K562 (cell line): ENCODE measurements at regions not wholly inside any gene's neighbourhood (a gene's known extent, or its start where the extent isn't known, plus 50 kb on each side); places are given as distances from the start of the nearest gene placed in this dataset.
"Not testable (repeated sequence)": the region's sequence is repeated elsewhere in the genome, so short reads cannot be mapped to it uniquely, and the experiment has no call there.

Source experiments
- ATAC-seq: fragments of 200-7000 bp; cut with Tn5 transposase; 3 replicates; pipeline ENCODE4 v1.9.1; 2020; ENCODE audit warnings: moderate library complexity
- BruUV-seq: library from RNA; stranded (reverse); fragments of 400-500 nt; replicated peaks from 2 replicates; lab custom pipeline; 2021; lab: Mats Ljungman, UMichigan
- CTCF ChIA-PET: fragments of 300-600 bp; formaldehyde crosslinking; extraction: SDS; loops from one replicate; lab custom pipeline; 2021; ENCODE audit warnings: low intra/inter-chr PET ratio; lab: Yijun Ruan, JAX
- POLR2A ChIA-PET: fragments of 300-600, 350-650 bp; sonication (Branson Sonifier 250); formaldehyde crosslinking; extraction: SDS; loops from one replicate; lab custom pipeline; 2021; ENCODE audit warnings: antibody characterized with exemption, inconsistent platforms; lab: Yijun Ruan, JAX
- DNase-seq, 4 experiments: peaks; one replicate each; pipeline versions ENCODE4 v3.0.0 to v3.0.0-alpha.2; 2011 to 2018; ENCODE audit warnings: low spot score in 3 of 4, mixed read lengths in 3 of 4; ENCODE audit errors: extremely low read depth in 1 of 4
- FAIRE-seq: peaks from 2 replicates; lab custom pipeline; 2011; peaks lifted over from hg19 to GRCh38; lab: Jason Lieb, UNC
- H2AFZ ChIP-seq: 2 replicates; pipeline ENCODE4 v1.6.0; 2011; ENCODE audit warnings: low read depth, low read length, control low read depth, inconsistent platforms
- H3K27ac ChIP-seq: fragments of 200-600 bp; 3 replicates; pipeline ENCODE4 v1.8.0; 2011; ENCODE audit warnings: low read depth, mild to moderate bottlenecking, control low read depth, inconsistent platforms, low read length, moderate library complexity, mixed read lengths; ENCODE audit errors: extremely low read depth
- H3K27me3 ChIP-seq, 2 experiments: fragments of 300-600 bp in 1 of 2; 2 replicates in 1 of 2; 3 replicates in 1 of 2; pipeline versions ENCODE4 v1.6.0 to v1.8.0; 2011; ENCODE audit warnings: inconsistent platforms in 2 of 2, low read length in 2 of 2, mild to moderate bottlenecking in 1 of 2, mixed read lengths in 1 of 2, moderate library complexity in 1 of 2; ENCODE audit not compliant: control insufficient read depth in 2 of 2, insufficient read depth in 2 of 2
- H3K36me3 ChIP-seq: fragments of 300-600 bp; 3 replicates; pipeline ENCODE4 v1.8.0; 2011; ENCODE audit warnings: mild to moderate bottlenecking, low read length, inconsistent platforms; ENCODE audit not compliant: control insufficient read depth, insufficient read depth
- H3K4me1 ChIP-seq, 2 experiments: fragments of 200-600 bp in 1 of 2; replicated peaks in 1 of 2; 2 replicates in 1 of 2; 3 replicates in 1 of 2; pipeline versions ENCODE4 v1.5.1 to v1.8.0; 2011; ENCODE audit warnings: inconsistent platforms in 2 of 2, low read length in 2 of 2, mild to moderate bottlenecking in 1 of 2, mixed read lengths in 1 of 2, moderate library complexity in 1 of 2; ENCODE audit not compliant: control insufficient read depth in 2 of 2, insufficient read depth in 2 of 2
- H3K4me2 ChIP-seq: 2 replicates; pipeline ENCODE4 v1.6.1; 2011; ENCODE audit warnings: low read length, control low read depth, inconsistent platforms, mixed read lengths; ENCODE audit not compliant: insufficient read depth
- H3K4me3 ChIP-seq: fragments of 200-600 bp; sonication (generic), shearing (Covaris generic); 2 replicates; pipeline ENCODE4 v1.5.1; 2016; ENCODE audit warnings: control low read depth, inconsistent platforms
- H3K79me2 ChIP-seq: fragments of 200-600 bp; 3 replicates; pipeline ENCODE4 v1.8.0; 2011; ENCODE audit warnings: low read length, inconsistent platforms; ENCODE audit not compliant: control insufficient read depth, insufficient read depth
- H3K9ac ChIP-seq, 2 experiments: 2 replicates each; pipeline versions ENCODE4 v1.6.0 to v1.6.1; 2011; ENCODE audit warnings: low read depth in 2 of 2, low read length in 2 of 2, control low read depth in 1 of 2, inconsistent platforms in 1 of 2, mild to moderate bottlenecking in 1 of 2, mixed read lengths in 1 of 2; ENCODE audit not compliant: insufficient read depth in 1 of 2
- H3K9me1 ChIP-seq: one replicate; pipeline ENCODE4 v1.6.0; 2011; ENCODE audit warnings: inconsistent platforms, mild to moderate bottlenecking, low read length, moderate library complexity; ENCODE audit not compliant: control insufficient read depth, insufficient read depth
- H3K9me3 ChIP-seq: replicated peaks from 2 replicates; pipeline ENCODE4 v1.5.1; 2011; ENCODE audit warnings: low read depth, low read length, inconsistent platforms; ENCODE audit not compliant: control insufficient read depth, insufficient read depth
- H4K20me1 ChIP-seq: replicated peaks from 2 replicates; pipeline ENCODE4 v1.6.1; 2011; ENCODE audit warnings: low read length, inconsistent platforms, mixed read lengths; ENCODE audit not compliant: control insufficient read depth, insufficient read depth
- ADNP ChIP-seq: fragments of 200-800 bp; sonication (Bioruptor generic); IDR thresholded peaks from 2 replicates; pipeline ENCODE4 v1.6.1; 2016; ENCODE audit warnings: missing genetic modification characterization, missing compliant biosample characterization
- SREBF1 ChIP-seq: fragments of 150-350 bp; IDR thresholded peaks from 2 replicates; pipeline ENCODE4 v1.6.1; 2014; ENCODE audit warnings: antibody characterized with exemption, low read depth, low read length, borderline replicate concordance
- ZNF174 ChIP-seq: fragments of 250-450 bp; sonication (Bioruptor Pico); IDR thresholded peaks from 2 replicates; pipeline ENCODE4 v1.4.0; 2020; ENCODE audit warnings: mild to moderate bottlenecking
- ZNF311 ChIP-seq: fragments of 250-450 bp; sonication (Bioruptor Pico); IDR thresholded peaks from 2 replicates; pipeline ENCODE4 v1.4.0; 2020; ENCODE audit warnings: mild to moderate bottlenecking, moderate library complexity
- ZNF766 ChIP-seq: fragments of 200-800 bp; sonication (Bioruptor generic); conservative IDR thresholded peaks from 2 replicates; pipeline ENCODE4 v1.6.1; 2016; ENCODE audit warnings: missing genetic modification characterization, missing compliant biosample characterization
- WGBS: fragments of 100-300 bp; shearing (Covaris generic); methylation state at CpG from one replicate; pipeline ENCODE4 v1.1.6; 2016; ENCODE audit warnings: low coverage, mixed read lengths; ENCODE audit not compliant: insufficient coverage; ENCODE audit errors: missing lambda C conversion rate; 5-methylcytosine and 5-hydroxymethylcytosine counted together
- in situ Hi-C: fragments of 300-500 bp; cut with MboI; formaldehyde crosslinking; loops from 4 replicates; pipeline ENCODE4 v1.15.0; 2018; ENCODE audit warnings: inconsistent platforms, mixed read lengths
- intact Hi-C: fragments of 100-400 bp; cut with micrococcal nuclease; formaldehyde crosslinking; loops from 2 replicates; pipeline ENCODE4 v1.14.2; 2022
- TF ChIP-seq, protein P1 (sequence below): fragments of 450-650 bp; formaldehyde crosslinking; IDR thresholded peaks from 2 replicates; pipeline ENCODE4 v1.4.0; 2020; ENCODE audit warnings: mild to moderate bottlenecking, moderate library complexity
- TF ChIP-seq, protein P2 (sequence below): fragments of 250-450 bp; sonication (Bioruptor Pico); IDR thresholded peaks from 2 replicates; pipeline ENCODE4 v1.4.0; 2020; ENCODE audit warnings: mild to moderate bottlenecking

DNA sequence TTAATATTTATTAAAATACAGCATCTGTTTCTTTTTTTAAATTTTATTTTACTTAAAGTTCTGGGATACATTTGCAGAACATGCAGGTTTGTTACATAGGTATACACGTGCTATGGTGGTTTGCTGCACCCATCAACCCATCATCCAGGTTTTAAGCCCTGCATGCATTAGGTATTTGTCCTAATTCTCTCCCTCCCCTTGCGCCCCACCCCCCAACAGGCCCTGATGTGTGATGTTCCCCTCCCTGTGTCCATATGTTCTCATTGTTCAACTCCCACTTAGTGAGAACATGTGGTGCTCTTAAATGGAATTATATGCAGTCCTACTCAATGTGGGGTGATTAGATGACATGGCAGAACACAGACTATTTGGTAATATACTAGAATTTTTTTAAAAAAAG, 1147.7 kb upstream of the ALCAM start:
- H4K20me1 ChIP-seq, FAIRE-seq, H3K4me1 ChIP-seq, DNase-seq, H3K9me3 ChIP-seq, POLR2A ChIA-PET, H3K9me1 ChIP-seq, H2AFZ ChIP-seq, H3K4me3 ChIP-seq, H3K36me3 ChIP-seq, BruUV-seq, in situ Hi-C loops, intact Hi-C loops, H3K27me3 ChIP-seq, CTCF ChIA-PET, H3K79me2 ChIP-seq, H3K4me2 ChIP-seq, H3K9ac ChIP-seq, H3K27ac ChIP-seq, ATAC-seq: not testable (repeated sequence)
- 0% methylated on average over 1 of the region's 2 CpGs for WGBS

DNA sequence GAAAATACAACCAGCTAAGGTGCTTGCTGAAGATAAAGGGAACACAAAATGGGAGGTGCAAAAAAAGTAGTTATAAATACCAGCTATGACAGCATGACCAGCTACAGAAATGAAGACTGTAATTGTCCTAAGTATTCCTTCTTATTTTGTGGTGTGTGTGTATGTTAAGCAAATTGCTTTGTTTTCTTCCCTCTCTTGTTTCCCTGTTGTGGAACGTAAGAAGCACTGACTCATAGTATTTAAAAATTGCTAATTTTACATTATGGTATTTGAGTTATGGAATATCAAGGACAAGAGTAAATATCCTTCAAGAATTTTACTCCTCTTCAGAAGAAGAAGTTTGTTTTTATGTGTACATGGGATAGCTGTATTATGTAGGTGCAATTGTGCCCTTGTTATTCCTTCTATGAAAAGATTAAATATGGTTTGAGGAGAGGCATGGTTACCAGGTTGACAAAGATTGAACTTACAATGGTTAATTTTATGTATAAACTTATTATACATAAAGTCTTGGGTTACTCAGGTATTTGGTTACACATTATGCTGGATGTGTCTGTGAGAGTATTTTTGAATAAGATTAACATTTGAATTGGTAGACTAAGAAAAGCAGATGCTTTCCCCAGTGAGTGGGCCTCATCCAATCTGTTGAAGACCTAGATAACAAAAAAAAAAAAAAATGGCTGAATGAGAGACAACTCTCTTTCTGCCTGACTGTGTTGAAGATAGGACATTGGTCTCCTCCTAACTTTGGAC, 1132.1 kb upstream of the ALCAM start:
- no CpG with 5 or more reads among the region's 1 CpG for WGBS
- no peaks in the 10 kb centered on the region for H3K27me3 ChIP-seq
- H4K20me1 ChIP-seq, result no peaks in the 10 kb centered on the region
- no peak overlapping the region for H2AFZ ChIP-seq
- FAIRE-seq (no peak), DNase-seq (no peak), ATAC-seq (no peak)
- H3K9me3 ChIP-seq, result no peaks in the 10 kb centered on the region
- H3K9ac ChIP-seq, result no peak overlapping the region
- no peak overlapping the region for H3K4me3 ChIP-seq
- no peak for TF ChIP-seq ZNF766 (CRISPR knock-in tag)
- no peak for TF ChIP-seq SREBF1
- TF ChIP-seq, protein P1, sequence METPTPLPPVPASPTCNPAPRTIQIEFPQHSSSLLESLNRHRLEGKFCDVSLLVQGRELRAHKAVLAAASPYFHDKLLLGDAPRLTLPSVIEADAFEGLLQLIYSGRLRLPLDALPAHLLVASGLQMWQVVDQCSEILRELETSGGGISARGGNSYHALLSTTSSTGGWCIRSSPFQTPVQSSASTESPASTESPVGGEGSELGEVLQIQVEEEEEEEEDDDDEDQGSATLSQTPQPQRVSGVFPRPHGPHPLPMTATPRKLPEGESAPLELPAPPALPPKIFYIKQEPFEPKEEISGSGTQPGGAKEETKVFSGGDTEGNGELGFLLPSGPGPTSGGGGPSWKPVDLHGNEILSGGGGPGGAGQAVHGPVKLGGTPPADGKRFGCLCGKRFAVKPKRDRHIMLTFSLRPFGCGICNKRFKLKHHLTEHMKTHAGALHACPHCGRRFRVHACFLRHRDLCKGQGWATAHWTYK (CRISPR knock-in tag), result no peak
- no peak for TF ChIP-seq ZNF311
- no peak for TF ChIP-seq ZNF174
- TF ChIP-seq ADNP (tag), result no peak
- TF ChIP-seq, protein P2, sequence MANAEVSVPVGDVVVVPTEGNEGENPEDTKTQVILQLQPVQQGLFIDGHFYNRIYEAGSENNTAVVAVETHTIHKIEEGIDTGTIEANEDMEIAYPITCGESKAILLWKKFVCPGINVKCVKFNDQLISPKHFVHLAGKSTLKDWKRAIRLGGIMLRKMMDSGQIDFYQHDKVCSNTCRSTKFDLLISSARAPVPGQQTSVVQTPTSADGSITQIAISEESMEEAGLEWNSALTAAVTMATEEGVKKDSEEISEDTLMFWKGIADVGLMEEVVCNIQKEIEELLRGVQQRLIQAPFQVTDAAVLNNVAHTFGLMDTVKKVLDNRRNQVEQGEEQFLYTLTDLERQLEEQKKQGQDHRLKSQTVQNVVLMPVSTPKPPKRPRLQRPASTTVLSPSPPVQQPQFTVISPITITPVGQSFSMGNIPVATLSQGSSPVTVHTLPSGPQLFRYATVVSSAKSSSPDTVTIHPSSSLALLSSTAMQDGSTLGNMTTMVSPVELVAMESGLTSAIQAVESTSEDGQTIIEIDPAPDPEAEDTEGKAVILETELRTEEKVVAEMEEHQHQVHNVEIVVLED (CRISPR knock-in tag), result no peak
- in situ Hi-C loops (no loop called here), intact Hi-C loops (no loop called here)
- no peak overlapping the region for H3K4me2 ChIP-seq
- BruUV-seq, result no TSS peak
- CTCF ChIA-PET, result no interaction called here
- H3K9me1 ChIP-seq, result no peaks in the 10 kb centered on the region
- no peaks in the 10 kb centered on the region for H3K4me1 ChIP-seq
- H3K36me3 ChIP-seq, result no peaks in the 10 kb centered on the region
- POLR2A ChIA-PET, result no interaction called here
- H3K27ac ChIP-seq, result no peak overlapping the region
- no peaks in the 10 kb centered on the region for H3K79me2 ChIP-seq
